ENCODE measurements at regions not wholly inside any gene's neighbourhood (a gene's known extent, or its start where the extent isn't known, plus 50 kb on each side); places are given as distances from the start of the nearest gene placed in this dataset.

- no peak for TF ChIP-seq CTCF (conservative IDR thresholded peaks at IDR 0.05)
- TF ChIP-seq ZFX (IDR thresholded peaks at IDR 0.05), result no peak
Observed at GRCh38 chr7:41872966-41873365, 170.1 kb upstream of the INHBA start.

Measured in C4-2B (cell line).